ENCODE measurements at regions not wholly inside any gene's neighbourhood (a gene's known extent, or its start where the extent isn't known, plus 50 kb on each side); places are given as distances from the start of the nearest gene placed in this dataset.
A peak's percentile ranks its signal among the peaks of the same experiment; 100 is the strongest.

- ChIA-PET CTCF (ENCODE audit: partially characterized antibody) (no interaction called here), POLR2A (ENCODE audit: partially characterized antibody) (interaction anchor here (1.2 kb wide), 1 partner anchor 17 kb away, joined by 3 read pairs; no protein-coding TSS in a partner anchor)
- Histone ChIP-seq H3K4me1 (ENCODE audit: insufficient read depth, low read length) (peaks cover 21% of the 10 kb centered on the region), H3K4me3 (ENCODE audit: low read length in 2 of 2) (no peak overlapping the region), H3K27me3 (ENCODE audit: insufficient read depth, low read length) (no peaks in the 10 kb centered on the region), H3K9me3 (ENCODE audit: control insufficient read depth in 1 of 2, low read length in 2 of 2) (no peaks in the 10 kb centered on the region), H3K27ac (ENCODE audit: low read depth, low read length) (no peak overlapping the region), H3K36me3 (ENCODE audit: insufficient read depth, low read length) (no peaks in the 10 kb centered on the region)
- Mint-ChIP-seq H3K4me3 (no peak overlapping the region), H3K36me3 (no peaks in the 10 kb centered on the region), H3K27me3 (peaks cover 2 to 3% of the 10 kb centered on the region in 2 donors), H3K9me3 (no peaks in the 10 kb centered on the region), H3K4me1 (peaks cover 18 to 33% (median 29%) of the 10 kb centered on the region in 4 donors), H3K27ac (peak overlapping the region in 1 of 7 donors; percentile 54)
- intact Hi-C loops (cut with micrococcal nuclease), result no loop called here
- no peak for DNase-seq
Measured at GRCh38 chr10:129040377-129040776, 426.7 kb upstream of the MGMT start.

- Mint-ChIP-seq H3K27ac (no peak overlapping the region), H3K4me1 (peaks cover 7 to 18% (median 15%) of the 10 kb centered on the region in 4 donors), H3K4me3 (no peak overlapping the region), H3K36me3 (no peaks in the 10 kb centered on the region), H3K27me3 (peaks cover 2 to 3% of the 10 kb centered on the region in 2 donors), H3K9me3 (no peaks in the 10 kb centered on the region)
- H3K27ac ChIP-seq (ENCODE audit: low read depth, low read length), result no peak overlapping the region
- no peak for DNase-seq
- H3K4me1 ChIP-seq (ENCODE audit: insufficient read depth, low read length), result peaks cover 10% of the 10 kb centered on the region
- intact Hi-C loops (cut with micrococcal nuclease), result no loop called here
- ChIA-PET CTCF (ENCODE audit: partially characterized antibody) (no interaction called here), POLR2A (ENCODE audit: partially characterized antibody) (no interaction called here)
- no peaks in the 10 kb centered on the region for H3K36me3 ChIP-seq (ENCODE audit: insufficient read depth, low read length)
- H3K9me3 ChIP-seq (ENCODE audit: control insufficient read depth in 1 of 2, low read length in 2 of 2), result no peaks in the 10 kb centered on the region
- H3K4me3 ChIP-seq (ENCODE audit: low read length in 2 of 2), result no peak overlapping the region
- H3K27me3 ChIP-seq (ENCODE audit: insufficient read depth, low read length), result no peaks in the 10 kb centered on the region
Measured at GRCh38 chr10:129041916-129042315, 425.1 kb upstream of the MGMT start.

GRCh38 chr10:129042776-129043595 is 424.1 kb upstream of the MGMT start:
- ChIA-PET POLR2A (ENCODE audit: partially characterized antibody) (no interaction called here), CTCF (ENCODE audit: partially characterized antibody) (interaction anchor here (1.2 to 1.6 kb wide), 2 partner anchors 8 to 11 kb away, joined by 5 to 6 read pairs; no protein-coding TSS in a partner anchor)
- intact Hi-C loops (cut with micrococcal nuclease), result no loop called here
- H3K27ac Mint-ChIP-seq, result no peak overlapping the region
- Histone ChIP-seq H3K27ac (ENCODE audit: low read depth, low read length) (no peak overlapping the region), H3K36me3 (ENCODE audit: insufficient read depth, low read length) (no peaks in the 10 kb centered on the region), H3K4me1 (ENCODE audit: insufficient read depth, low read length) (peaks cover 5% of the 10 kb centered on the region), H3K9me3 (ENCODE audit: control insufficient read depth in 1 of 2, low read length in 2 of 2) (no peaks in the 10 kb centered on the region), H3K4me3 (ENCODE audit: low read length in 2 of 2) (no peak overlapping the region), H3K27me3 (ENCODE audit: insufficient read depth, low read length) (no peaks in the 10 kb centered on the region)
- H3K9me3 Mint-ChIP-seq, result no peaks in the 10 kb centered on the region
- H3K4me1 Mint-ChIP-seq, result peaks cover 4 to 14% (median 10%) of the 10 kb centered on the region in 4 donors
- DNase-seq, result no peak
- H3K4me3 Mint-ChIP-seq, result peak overlapping the region in 5 of 8 donors; percentile 4 to 63 (median 27)
- H3K27me3 Mint-ChIP-seq, result peaks cover 2 to 3% of the 10 kb centered on the region in 2 donors
- no peaks in the 10 kb centered on the region for H3K36me3 Mint-ChIP-seq

- H3K27ac ChIP-seq (ENCODE audit: low read depth, low read length), result no peak overlapping the region
- POLR2A ChIA-PET (ENCODE audit: partially characterized antibody), result no interaction called here
- CTCF ChIA-PET (ENCODE audit: partially characterized antibody), result interaction anchor here (1.2 to 1.6 kb wide), 2 partner anchors 9 to 12 kb away, joined by 5 to 6 read pairs; no protein-coding TSS in a partner anchor
Measured at GRCh38 chr10:129043691-129044090, 423.4 kb upstream of the MGMT start.

GRCh38 chr10:129045599-129045998 is 421.4 kb upstream of the MGMT start:
- intact Hi-C loops (cut with micrococcal nuclease), result no loop called here
- ChIA-PET CTCF (ENCODE audit: partially characterized antibody) (no interaction called here), POLR2A (ENCODE audit: partially characterized antibody) (no interaction called here)
- Mint-ChIP-seq H3K36me3 (no peaks in the 10 kb centered on the region), H3K27me3 (peaks cover 1 to 2% of the 10 kb centered on the region in 2 donors), H3K9me3 (no peaks in the 10 kb centered on the region), H3K27ac (no peak overlapping the region), H3K4me1 (peaks cover 4 to 12% (median 8%) of the 10 kb centered on the region in 4 donors), H3K4me3 (no peak overlapping the region)
- Histone ChIP-seq H3K27me3 (ENCODE audit: insufficient read depth, low read length) (no peaks in the 10 kb centered on the region), H3K4me1 (ENCODE audit: insufficient read depth, low read length) (peaks cover 5% of the 10 kb centered on the region), H3K9me3 (ENCODE audit: control insufficient read depth in 1 of 2, low read length in 2 of 2) (no peaks in the 10 kb centered on the region), H3K36me3 (ENCODE audit: insufficient read depth, low read length) (no peaks in the 10 kb centered on the region), H3K27ac (ENCODE audit: low read depth, low read length) (no peak overlapping the region), H3K4me3 (ENCODE audit: low read length in 2 of 2) (no peak overlapping the region)
- DNase-seq, result no peak

More at GRCh38 chr10:129043691-129044090, 423.4 kb upstream of the MGMT start:
- no peak overlapping the region for H3K4me3 ChIP-seq (ENCODE audit: low read length in 2 of 2)
- H3K27me3 ChIP-seq (ENCODE audit: insufficient read depth, low read length), result no peaks in the 10 kb centered on the region
- Mint-ChIP-seq H3K27ac (no peak overlapping the region), H3K4me3 (peak overlapping the region in 1 of 8 donors; percentile 29), H3K27me3 (peaks cover 2 to 3% of the 10 kb centered on the region in 2 donors), H3K4me1 (peaks cover 4 to 12% (median 8%) of the 10 kb centered on the region in 4 donors), H3K9me3 (no peaks in the 10 kb centered on the region), H3K36me3 (no peaks in the 10 kb centered on the region)
- intact Hi-C loops (cut with micrococcal nuclease), result no loop called here
- H3K4me1 ChIP-seq (ENCODE audit: insufficient read depth, low read length), result peaks cover 5% of the 10 kb centered on the region
- H3K9me3 ChIP-seq (ENCODE audit: control insufficient read depth in 1 of 2, low read length in 2 of 2), result no peaks in the 10 kb centered on the region
- H3K36me3 ChIP-seq (ENCODE audit: insufficient read depth, low read length), result no peaks in the 10 kb centered on the region
- DNase-seq, result no peak

- Mint-ChIP-seq H3K4me1 (peaks cover 4 to 12% (median 8%) of the 10 kb centered on the region in 4 donors), H3K4me3 (no peak overlapping the region), H3K27me3 (peaks cover 1 to 2% of the 10 kb centered on the region in 2 donors), H3K9me3 (no peaks in the 10 kb centered on the region), H3K36me3 (no peaks in the 10 kb centered on the region), H3K27ac (no peak overlapping the region)
- Histone ChIP-seq H3K27ac (ENCODE audit: low read depth, low read length) (no peak overlapping the region), H3K27me3 (ENCODE audit: insufficient read depth, low read length) (no peaks in the 10 kb centered on the region), H3K9me3 (ENCODE audit: control insufficient read depth in 1 of 2, low read length in 2 of 2) (no peaks in the 10 kb centered on the region), H3K4me3 (ENCODE audit: low read length in 2 of 2) (no peak overlapping the region), H3K36me3 (ENCODE audit: insufficient read depth, low read length) (no peaks in the 10 kb centered on the region), H3K4me1 (ENCODE audit: insufficient read depth, low read length) (peaks cover 5% of the 10 kb centered on the region)
- intact Hi-C loops (cut with micrococcal nuclease), result no loop called here
- POLR2A ChIA-PET (ENCODE audit: partially characterized antibody), result no interaction called here
- no peak for DNase-seq
- CTCF ChIA-PET (ENCODE audit: partially characterized antibody), result no interaction called here
Measured at GRCh38 chr10:129046065-129046681, 420.9 kb upstream of the MGMT start.

- POLR2A ChIA-PET (ENCODE audit: partially characterized antibody), result no interaction called here
- H3K27ac Mint-ChIP-seq, result no peak overlapping the region
Measured at GRCh38 chr10:129046962-129047361, 420.1 kb upstream of the MGMT start.

More at GRCh38 chr10:129046962-129047361, 420.1 kb upstream of the MGMT start:
- Mint-ChIP-seq H3K4me3 (no peak overlapping the region), H3K27me3 (peaks cover 1 to 2% of the 10 kb centered on the region in 2 donors), H3K36me3 (no peaks in the 10 kb centered on the region), H3K4me1 (peaks cover 4 to 12% (median 8%) of the 10 kb centered on the region in 4 donors), H3K9me3 (no peaks in the 10 kb centered on the region)
- Histone ChIP-seq H3K27me3 (ENCODE audit: insufficient read depth, low read length) (no peaks in the 10 kb centered on the region), H3K4me1 (ENCODE audit: insufficient read depth, low read length) (peaks cover 5% of the 10 kb centered on the region), H3K4me3 (ENCODE audit: low read length in 2 of 2) (no peak overlapping the region), H3K9me3 (ENCODE audit: control insufficient read depth in 1 of 2, low read length in 2 of 2) (no peaks in the 10 kb centered on the region), H3K36me3 (ENCODE audit: insufficient read depth, low read length) (no peaks in the 10 kb centered on the region), H3K27ac (ENCODE audit: low read depth, low read length) (no peak overlapping the region)
- intact Hi-C loops (cut with micrococcal nuclease), result no loop called here
- CTCF ChIA-PET (ENCODE audit: partially characterized antibody), result no interaction called here
- no peak for DNase-seq

Measured in CD4-positive, alpha-beta memory T cell (primary cell).